K562 (cell line): ENCODE measurements at regions not wholly inside any gene's neighbourhood (a gene's known extent, or its start where the extent isn't known, plus 50 kb on each side); places are given as distances from the start of the nearest gene placed in this dataset.

Experiments used
- CTCF ChIP-seq, 3 experiments: IDR thresholded peaks in 2 of 3; conservative IDR thresholded peaks in 1 of 3; 2 replicates each; pipeline ENCODE4 v1.5.1; 2011 to 2012; ENCODE audit warnings: low read length in 3 of 3, mild to moderate bottlenecking in 3 of 3, control low read depth in 2 of 3, improper control_type of control experiment in 1 of 3, inconsistent platforms in 1 of 3, low read depth in 1 of 3, mixed read lengths in 1 of 3, moderate library complexity in 1 of 3; ENCODE audit not compliant: insufficient read depth in 2 of 3
- ELK1 ChIP-seq: sonication (generic); formaldehyde crosslinking; IDR thresholded peaks from 2 replicates; pipeline ENCODE4 v1.8.1; 2022; ENCODE audit warnings: missing genetic modification reagents
- PATZ1 ChIP-seq: fragments of 250-450 bp; sonication (Bioruptor Pico); IDR thresholded peaks from 2 replicates; pipeline ENCODE4 v1.5.0; 2020; ENCODE audit warnings: mild to moderate bottlenecking, borderline replicate concordance
- RFX5 ChIP-seq: IDR thresholded peaks from 2 replicates; pipeline ENCODE4 v1.6.1; 2011; ENCODE audit warnings: low read depth, mild to moderate bottlenecking, improper control_type of control experiment, low read length
- SMARCE1 ChIP-seq: fragments of 450-650 bp; IDR thresholded peaks from 2 replicates; pipeline ENCODE4 v1.7.1; 2016; ENCODE audit warnings: mild to moderate bottlenecking
- TOE1 ChIP-seq, 2 experiments: fragments of 450-650 bp in 1 of 2; sonication (generic) in 1 of 2; formaldehyde crosslinking in 1 of 2; IDR thresholded peaks; 2 replicates each; pipeline versions ENCODE4 v1.7.1 to v1.8.0; 2016 to 2022; ENCODE audit warnings: borderline replicate concordance in 2 of 2, mild to moderate bottlenecking in 2 of 2, antibody characterized with exemption in 1 of 2, inconsistent platforms in 1 of 2, low read depth in 1 of 2, missing genetic modification reagents in 1 of 2, moderate library complexity in 1 of 2
- ZNF274 ChIP-seq: IDR thresholded peaks from 2 replicates; pipeline ENCODE4 v1.6.1; 2011; ENCODE audit warnings: low read depth, mild to moderate bottlenecking, low read length, moderate library complexity, borderline replicate concordance
- ZNF830 ChIP-seq: fragments of 250-450 bp; sonication (Bioruptor Pico); IDR thresholded peaks from 2 replicates; pipeline ENCODE4 v1.5.0; 2021; ENCODE audit warnings: mild to moderate bottlenecking

- TF ChIP-seq ZNF274 (no peak), RFX5 (no peak), PATZ1 (no peak), CTCF (IDR thresholded peaks at IDR 0.05 in 2 of 3, conservative IDR thresholded peaks at IDR 0.05 in 1 of 3; ENCODE audit: insufficient read depth in 2 of 3, low read depth in 1 of 3, low read length in 3 of 3) (no peak), TOE1 (IDR thresholded peaks at IDR 0.05; ENCODE audit: borderline replicate concordance) (no peak), TOE1 (CRISPR knock-in tag; IDR thresholded peaks at IDR 0.05; ENCODE audit: borderline replicate concordance, low read depth) (no peak), ELK1 (CRISPR knock-in tag) (no peak), SMARCE1 (no peak), ZNF830 (no peak)
Observed at GRCh38 chr12:31216479-31216878, 109.5 kb downstream of the SINHCAF start.
